Smooth muscle cell of the brain vasculature (primary cell): ENCODE measurements at regions not wholly inside any gene's neighbourhood (a gene's known extent, or its start where the extent isn't known, plus 50 kb on each side); places are given as distances from the start of the nearest gene placed in this dataset.
"Not testable (repeated sequence)": the region's sequence is repeated elsewhere in the genome, so short reads cannot be mapped to it uniquely, and the experiment has no call there.

ENCODE experiments used
- DNase-seq: peaks from one replicate; pipeline ENCODE4 v3.0.0-alpha.2; 2012; ENCODE audit warnings: low read depth, low spot score

GRCh38 chr2:208685929-208686328, 279.3 kb downstream of the PTH2R start:
- not testable (repeated sequence) for DNase-seq

GRCh38 chr2:208686665-208687064, 280.1 kb downstream of the PTH2R start:
- DNase-seq: no peak

DNA sequence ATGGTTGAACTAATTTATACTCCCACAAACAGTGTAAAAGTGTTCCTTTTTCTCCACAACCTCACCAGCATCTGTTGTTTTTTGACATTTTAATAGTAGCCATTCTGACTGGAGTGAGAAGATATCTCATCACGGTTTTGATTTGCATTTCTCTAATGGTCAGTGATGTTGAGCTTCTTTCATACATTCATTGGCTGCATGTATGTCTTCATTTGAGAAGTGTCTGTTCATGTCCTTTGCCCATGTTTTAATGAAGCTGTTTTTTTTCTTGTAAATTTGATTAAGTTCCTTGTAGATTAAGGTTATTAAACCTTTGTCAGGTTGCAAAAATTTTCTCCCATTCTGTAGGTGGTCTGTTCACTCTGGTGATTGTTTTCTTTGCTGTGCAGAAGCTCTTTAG, 281.1 kb downstream of the PTH2R start:
- not testable (repeated sequence) for DNase-seq

DNA sequence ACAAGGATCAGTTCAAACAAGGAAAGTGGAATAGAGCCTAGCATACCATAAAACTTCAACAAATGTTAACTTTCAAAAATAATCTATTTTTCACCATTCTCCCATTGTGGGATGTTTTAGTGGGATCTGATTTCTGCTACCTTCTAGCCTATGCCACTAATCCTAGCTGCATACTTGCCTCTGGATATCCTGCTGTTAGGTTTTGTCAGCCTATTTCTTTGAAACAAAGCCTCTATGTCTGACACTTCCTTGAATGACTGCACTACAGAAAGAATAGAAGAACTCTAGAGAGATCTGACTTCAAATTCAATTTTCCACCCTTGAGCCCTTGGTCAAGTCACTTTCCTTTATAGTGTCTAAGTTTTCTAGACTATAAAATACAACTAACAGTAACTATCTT, 291.5 kb downstream of the PTH2R start:
- DNase-seq: no peak

GRCh38 chr2:208708486-208708885, 301.9 kb downstream of the PTH2R start:
- no peak for DNase-seq

- DNase-seq: no peak
Measured at GRCh38 chr2:208711598-208711997, 305.0 kb downstream of the PTH2R start.

DNA sequence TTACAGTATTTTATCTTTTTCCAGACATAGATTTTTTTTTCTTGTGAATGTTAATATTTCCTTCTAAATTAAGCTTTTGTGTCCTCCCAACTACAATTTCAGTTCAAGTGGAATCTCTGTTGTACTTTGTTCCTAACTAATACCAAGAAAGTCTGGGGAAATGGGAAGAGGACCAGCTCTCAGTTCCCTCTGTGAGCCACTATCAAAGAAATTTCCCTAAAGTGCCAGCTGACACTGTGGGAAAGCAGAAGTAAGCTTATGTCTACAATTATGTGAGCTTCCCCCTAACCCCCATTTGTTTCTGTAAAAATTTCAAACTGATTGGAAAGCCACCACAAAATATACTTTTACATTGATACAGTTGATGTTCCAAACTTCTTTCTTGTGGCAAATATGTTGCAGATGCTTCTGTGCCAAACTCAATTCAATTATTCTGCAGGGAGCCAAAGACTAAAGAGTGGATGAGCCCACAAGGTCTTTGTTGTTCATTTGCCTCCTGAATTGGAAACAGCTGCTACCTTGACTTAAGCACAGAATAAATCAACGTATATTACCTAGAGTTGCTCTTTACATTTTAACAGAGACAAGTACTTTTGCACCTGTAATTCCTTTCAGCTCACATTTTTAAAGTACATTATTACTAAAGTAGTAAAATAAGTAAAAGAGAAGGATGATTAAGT, 306.6 kb downstream of the PTH2R start:
- DNase-seq: no peak

GRCh38 chr2:208718828-208719227, 312.2 kb downstream of the PTH2R start:
- no peak for DNase-seq

- no peak for DNase-seq
Measured at GRCh38 chr2:208722731-208723130, 316.1 kb downstream of the PTH2R start.

DNA sequence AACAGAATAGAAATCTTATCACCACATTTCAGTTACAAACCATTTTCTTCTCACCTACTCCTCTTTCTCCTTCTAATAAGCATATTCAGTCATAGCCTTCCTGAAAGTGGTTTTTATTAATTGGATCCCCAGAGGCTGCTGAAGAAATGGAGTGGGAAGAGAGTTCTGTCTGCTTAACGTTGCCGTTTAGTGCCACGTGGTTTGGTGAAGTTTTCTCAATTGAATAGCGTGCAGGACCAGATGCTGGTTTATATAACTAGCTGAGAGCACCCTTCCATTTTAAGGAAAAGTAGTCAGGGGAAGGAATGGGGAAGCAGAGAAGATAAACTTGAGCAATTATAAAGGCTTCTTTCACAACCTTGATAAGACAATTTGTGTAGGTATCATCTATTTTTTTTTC, 318.7 kb downstream of the PTH2R start:
- no peak for DNase-seq

- no peak for DNase-seq
Measured at GRCh38 chr2:208726242-208726641, 319.6 kb downstream of the PTH2R start.

GRCh38 chr2:208751663-208752415, 345.2 kb downstream of the PTH2R start:
- not testable (repeated sequence) for DNase-seq

DNA sequence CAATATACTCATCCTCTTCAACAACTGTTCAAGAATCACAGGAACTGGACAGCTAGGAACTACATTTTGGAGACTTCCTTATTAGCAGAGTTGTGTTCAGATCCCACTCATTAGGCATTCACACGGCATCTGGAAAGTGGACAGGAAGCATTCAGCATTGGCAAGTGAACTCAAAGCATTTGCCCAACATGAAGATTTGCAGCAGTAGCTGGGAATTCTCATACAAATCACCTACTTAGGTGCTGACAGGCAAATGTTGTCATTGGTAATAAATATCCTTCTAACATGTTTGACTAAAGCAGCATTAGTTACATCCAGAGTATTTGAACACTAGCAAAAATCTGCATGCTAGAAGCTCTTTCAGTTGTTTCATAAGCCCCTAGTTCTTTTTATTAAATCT, 350.8 kb downstream of the PTH2R start:
- no peak for DNase-seq

- not testable (repeated sequence) for DNase-seq
Measured at GRCh38 chr2:208773074-208773473, 366.5 kb downstream of the PTH2R start.

GRCh38 chr2:208781166-208781565, 374.6 kb downstream of the PTH2R start:
- DNase-seq: no peak

- no peak for DNase-seq
Measured at GRCh38 chr2:208782097-208782496, 375.5 kb downstream of the PTH2R start.

- DNase-seq: no peak
Measured at GRCh38 chr2:208783184-208783583, 376.6 kb downstream of the PTH2R start.

DNA sequence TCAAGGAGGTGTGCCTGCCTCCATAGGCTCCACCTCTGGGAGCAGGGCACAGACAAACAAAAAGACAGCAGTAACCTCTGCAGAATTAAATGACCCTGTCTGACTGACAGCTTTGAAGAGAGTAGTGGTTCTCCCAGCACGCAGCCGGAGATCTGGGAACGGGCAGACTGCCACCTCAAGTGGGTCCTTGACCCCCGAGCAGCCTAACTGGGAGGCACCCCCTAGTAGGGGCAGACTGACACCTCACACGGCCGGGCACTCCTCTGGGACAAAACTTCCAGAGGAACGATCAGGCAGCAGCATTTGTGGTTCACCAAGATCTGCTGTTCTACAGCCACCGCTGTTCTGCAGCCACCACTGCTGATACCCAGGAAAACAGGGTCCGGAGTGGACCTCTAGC, 378.2 kb downstream of the PTH2R start:
- not testable (repeated sequence) for DNase-seq

DNA sequence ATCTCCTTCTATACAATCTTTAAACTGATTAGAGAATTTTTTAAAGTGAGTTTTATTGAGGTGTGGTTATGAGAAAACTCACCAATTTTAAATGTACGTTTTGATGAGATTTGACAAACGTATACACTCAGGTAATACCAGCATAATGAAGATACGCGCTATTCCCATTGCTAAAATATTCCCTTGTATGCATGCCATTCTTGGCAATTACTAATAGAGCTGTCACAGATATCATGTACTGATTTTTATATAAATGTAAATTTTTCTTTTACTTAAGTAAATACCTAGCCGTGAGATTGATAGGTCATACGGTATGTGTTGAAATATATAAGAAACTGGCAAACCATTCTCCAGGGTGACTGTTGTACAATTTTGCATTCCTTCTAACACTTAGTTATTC, 384.7 kb downstream of the PTH2R start:
- no peak for DNase-seq

- DNase-seq: no peak
Measured at GRCh38 chr2:208792766-208793165, 386.2 kb downstream of the PTH2R start.

- no peak for DNase-seq
Measured at GRCh38 chr2:208793434-208793833, 386.8 kb downstream of the PTH2R start.

- no peak for DNase-seq
Measured at GRCh38 chr2:208794288-208794975, 387.8 kb downstream of the PTH2R start.

- DNase-seq: no peak
Measured at GRCh38 chr2:208798698-208799097, 392.1 kb downstream of the PTH2R start.
